ENCODE measurements at regions not wholly inside any gene's neighbourhood (a gene's known extent, or its start where the extent isn't known, plus 50 kb on each side); places are given as distances from the start of the nearest gene placed in this dataset.

- Histone ChIP-seq H3K4me1 (no peaks in the 10 kb centered on the region), H3K27me3 (no peaks in the 10 kb centered on the region), H3K27ac (no peak overlapping the region), H3K36me3 (no peaks in the 10 kb centered on the region), H3K9me3 (no peaks in the 10 kb centered on the region), H3K4me3 (no peak overlapping the region)
- no peak for TF ChIP-seq CTCF (IDR thresholded peaks at IDR 0.05)
- intact Hi-C loops (cut with DNase I), result loop anchor here (10.0 kb wide), 1 partner anchor 1122 kb away; the partner anchor contains the start of gene PHF8
- DNase-seq (ENCODE audit: low spot score in 2 of 2), result no peak
These were observed 52.9 kb upstream of the PAGE5 start for GRCh38 chrX:55167124-55167803.

- H3K4me1 ChIP-seq, result no peaks in the 10 kb centered on the region
- no peaks in the 10 kb centered on the region for H3K36me3 ChIP-seq
- no peaks in the 10 kb centered on the region for H3K27me3 ChIP-seq
- H3K9me3 ChIP-seq, result no peaks in the 10 kb centered on the region
- intact Hi-C loops (cut with DNase I), result loop anchor here (10.0 kb wide), 1 partner anchor 1123 kb away; the partner anchor contains the start of gene PHF8
- no peak for DNase-seq (ENCODE audit: low spot score in 2 of 2)
- TF ChIP-seq CTCF (IDR thresholded peaks at IDR 0.05), result no peak
- H3K4me3 ChIP-seq, result no peak overlapping the region
- H3K27ac ChIP-seq, result no peak overlapping the region
These were observed 52.2 kb upstream of the PAGE5 start for GRCh38 chrX:55167901-55168300.

- no peak overlapping the region for H3K27ac ChIP-seq
- no peak for TF ChIP-seq CTCF (IDR thresholded peaks at IDR 0.05)
- no peak overlapping the region for H3K4me3 ChIP-seq
- no peak for DNase-seq (ENCODE audit: low spot score in 2 of 2)
- no peaks in the 10 kb centered on the region for H3K9me3 ChIP-seq
- H3K4me1 ChIP-seq, result no peaks in the 10 kb centered on the region
- intact Hi-C loops (cut with DNase I), result loop anchor here (10.0 kb wide), 1 partner anchor 1125 kb away; the partner anchor contains the start of gene PHF8
- H3K36me3 ChIP-seq, result no peaks in the 10 kb centered on the region
- no peaks in the 10 kb centered on the region for H3K27me3 ChIP-seq
These were observed 50.4 kb upstream of the PAGE5 start for GRCh38 chrX:55169782-55170181.
